ENCODE measurements at regions not wholly inside any gene's neighbourhood (a gene's known extent, or its start where the extent isn't known, plus 50 kb on each side); places are given as distances from the start of the nearest gene placed in this dataset.
"Not testable (repeated sequence)": the region's sequence is repeated elsewhere in the genome, so short reads cannot be mapped to it uniquely, and the experiment has no call there.

GRCh38 chr7:81415181-81415580 is 354.7 kb downstream of the HGF start:
- in situ Hi-C loops (cut with MboI; ENCODE audit: low sequenced_read_pairs), result no loop called here
- no peaks in the 10 kb centered on the region for H3K27me3 ChIP-seq (ENCODE audit: low read depth)
- no peak for DNase-seq (ENCODE audit: low spot score in 2 of 2)
- no peaks in the 10 kb centered on the region for H3K9me3 ChIP-seq
- peaks cover 7% of the 10 kb centered on the region for H3K4me1 ChIP-seq
- H3K4me3 ChIP-seq, result no peak overlapping the region
- no peaks in the 10 kb centered on the region for H3K36me3 ChIP-seq (replicated peaks)

DNA sequence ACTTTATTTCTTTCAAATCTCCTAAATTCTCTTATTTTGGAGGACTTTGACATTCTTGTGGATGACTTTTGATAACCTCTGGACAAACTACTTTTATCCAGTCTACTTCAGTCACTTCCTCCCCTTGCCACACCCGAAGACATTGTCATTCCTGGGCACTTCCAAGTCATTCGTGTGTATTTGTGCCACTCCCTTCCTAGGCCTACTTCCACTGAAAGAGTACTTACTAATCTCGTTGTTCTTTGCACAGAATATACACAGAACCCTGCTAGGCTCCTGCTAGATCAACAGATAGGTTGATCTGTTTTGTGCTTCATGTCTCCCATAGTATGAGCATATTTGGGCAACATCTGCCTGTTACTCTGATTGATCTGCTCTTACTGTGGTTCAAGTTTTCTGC is 355.4 kb downstream of the HGF start:
- in situ Hi-C loops (cut with MboI; ENCODE audit: low sequenced_read_pairs), result no loop called here
- Histone ChIP-seq H3K4me3 (no peak overlapping the region), H3K27me3 (ENCODE audit: low read depth) (no peaks in the 10 kb centered on the region), H3K36me3 (replicated peaks) (no peaks in the 10 kb centered on the region), H3K4me1 (peaks cover 7% of the 10 kb centered on the region), H3K9me3 (no peaks in the 10 kb centered on the region)
- no peak for DNase-seq (ENCODE audit: low spot score in 2 of 2)

- peak in 1 of 2 experiments; percentile 11 for DNase-seq (ENCODE audit: low spot score in 2 of 2)
- Histone ChIP-seq H3K27me3 (ENCODE audit: low read depth) (no peaks in the 10 kb centered on the region), H3K9me3 (no peaks in the 10 kb centered on the region), H3K4me1 (peaks cover 7% of the 10 kb centered on the region), H3K4me3 (no peak overlapping the region), H3K36me3 (replicated peaks) (no peaks in the 10 kb centered on the region)
- in situ Hi-C loops (cut with MboI; ENCODE audit: low sequenced_read_pairs), result no loop called here
Measured at GRCh38 chr7:81410471-81411117, 359.3 kb downstream of the HGF start.

DNA sequence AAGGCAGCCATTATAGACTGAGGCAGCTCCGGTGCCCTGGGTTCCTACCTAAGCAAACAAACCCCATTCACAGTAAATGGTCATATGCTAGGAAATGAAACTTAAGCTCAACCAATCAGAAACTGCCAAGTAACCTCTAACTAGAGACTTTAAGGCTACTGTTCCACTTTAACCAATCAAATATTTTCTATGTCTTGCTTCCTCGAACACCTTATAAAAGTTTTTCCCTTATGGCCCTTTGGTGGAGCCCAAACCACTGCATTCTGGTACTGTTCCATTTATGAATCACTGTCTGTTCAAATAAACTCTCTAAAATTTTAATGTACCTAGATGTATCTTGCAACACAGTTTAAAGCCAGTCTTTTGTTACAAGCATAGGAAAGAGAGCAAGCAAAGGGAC is 361.1 kb downstream of the HGF start:
- in situ Hi-C loops (cut with MboI; ENCODE audit: low sequenced_read_pairs), result no loop called here
- Histone ChIP-seq H3K27me3 (ENCODE audit: low read depth) (no peaks in the 10 kb centered on the region), H3K36me3 (replicated peaks) (no peaks in the 10 kb centered on the region), H3K4me3 (no peak overlapping the region), H3K9me3 (no peaks in the 10 kb centered on the region; the same call in 1 of the 2 replicates), H3K4me1 (peaks cover 12% of the 10 kb centered on the region)
- no peak for DNase-seq (ENCODE audit: low spot score in 2 of 2)

DNA sequence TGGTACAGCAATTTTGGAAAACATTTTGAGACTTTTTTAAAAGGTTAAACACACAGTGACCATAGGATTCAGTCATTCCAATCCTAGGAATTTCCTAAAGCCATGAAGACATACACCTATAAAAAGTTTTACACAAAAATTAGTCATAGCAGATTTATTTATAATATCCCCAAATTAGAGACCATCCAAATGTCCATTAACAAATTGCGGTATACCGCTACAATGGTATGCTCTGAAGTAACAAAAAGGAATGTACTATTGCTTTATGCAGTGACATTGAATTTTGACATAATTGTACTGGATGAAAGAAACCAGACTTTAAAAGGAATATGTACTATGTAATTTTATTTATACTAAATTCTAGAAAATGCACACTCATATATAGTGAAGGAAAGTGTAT is 362.8 kb downstream of the HGF start:
- Histone ChIP-seq H3K27me3 (ENCODE audit: low read depth) (no peaks in the 10 kb centered on the region), H3K4me3 (no peak overlapping the region), H3K9me3 (no peaks in the 10 kb centered on the region; the same call in 1 of the 2 replicates), H3K4me1 (peaks cover 12% of the 10 kb centered on the region), H3K36me3 (replicated peaks) (no peaks in the 10 kb centered on the region)
- in situ Hi-C loops (cut with MboI; ENCODE audit: low sequenced_read_pairs), result no loop called here
- DNase-seq (ENCODE audit: low spot score in 2 of 2), result no peak

DNA sequence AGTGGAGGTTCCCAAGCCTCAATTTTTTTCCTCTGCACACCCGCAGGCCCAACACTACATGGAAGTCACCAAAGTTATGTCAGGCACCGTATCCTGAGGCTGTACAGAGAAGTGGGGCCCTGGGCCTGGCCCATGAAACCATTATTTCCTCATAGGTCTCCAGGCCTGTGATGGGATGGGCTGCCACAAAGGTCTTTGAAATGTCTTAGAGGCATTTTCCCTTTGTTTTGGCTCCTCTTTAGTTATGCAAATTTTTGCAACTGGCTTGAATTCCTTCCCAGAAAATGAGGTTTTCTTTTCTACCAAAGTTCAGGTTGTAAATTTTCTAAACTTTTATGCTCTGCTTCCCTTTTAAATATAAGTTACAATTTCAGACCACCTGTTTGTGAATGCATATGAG is 365.2 kb downstream of the HGF start:
- Histone ChIP-seq H3K9me3 (no peaks in the 10 kb centered on the region; the same call in 1 of the 2 replicates), H3K36me3 (replicated peaks) (no peaks in the 10 kb centered on the region), H3K4me3 (no peak overlapping the region), H3K4me1 (peaks cover 5% of the 10 kb centered on the region), H3K27me3 (ENCODE audit: low read depth) (no peaks in the 10 kb centered on the region)
- in situ Hi-C loops (cut with MboI; ENCODE audit: low sequenced_read_pairs), result no loop called here
- peak; percentile 44 to 47 for DNase-seq (ENCODE audit: low spot score in 2 of 2)

- in situ Hi-C loops (cut with MboI; ENCODE audit: low sequenced_read_pairs), result no loop called here
- DNase-seq (ENCODE audit: low spot score in 2 of 2), result no peak
- H3K9me3 ChIP-seq, result no peaks in the 10 kb centered on the region; the same call in 1 of the 2 replicates
- no peaks in the 10 kb centered on the region for H3K27me3 ChIP-seq (ENCODE audit: low read depth)
- H3K4me3 ChIP-seq, result no peak overlapping the region
- peaks cover 5% of the 10 kb centered on the region for H3K4me1 ChIP-seq
- no peaks in the 10 kb centered on the region for H3K36me3 ChIP-seq (replicated peaks)
Measured at GRCh38 chr7:81402227-81402626, 367.6 kb downstream of the HGF start.

DNA sequence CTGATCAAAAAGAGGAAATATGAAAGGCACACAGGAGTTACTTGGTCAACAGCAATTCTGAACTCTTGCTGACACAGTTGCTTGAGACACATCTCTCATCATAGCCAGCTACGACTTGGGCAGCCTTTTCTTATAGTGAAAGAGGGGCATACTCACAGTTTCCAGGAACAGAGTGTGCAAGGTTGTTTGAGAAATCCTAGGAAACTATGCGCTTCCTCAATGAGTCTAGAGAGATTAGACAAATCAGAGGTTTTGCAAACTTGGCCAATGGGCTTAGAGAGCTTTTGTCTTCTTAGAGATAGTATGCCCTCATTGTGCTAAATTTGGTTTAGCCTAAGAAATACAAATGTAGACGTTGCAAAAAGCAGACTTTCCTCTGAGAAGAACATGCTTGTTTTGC is 370.4 kb downstream of the HGF start:
- in situ Hi-C loops (cut with MboI; ENCODE audit: low sequenced_read_pairs), result no loop called here
- Histone ChIP-seq H3K4me1 (no peaks in the 10 kb centered on the region), H3K36me3 (replicated peaks) (no peaks in the 10 kb centered on the region), H3K9me3 (no peaks in the 10 kb centered on the region; the same call in 1 of the 2 replicates), H3K27me3 (ENCODE audit: low read depth) (no peaks in the 10 kb centered on the region), H3K4me3 (no peak overlapping the region)
- DNase-seq (ENCODE audit: low spot score in 2 of 2), result no peak

- in situ Hi-C loops (cut with MboI; ENCODE audit: low sequenced_read_pairs), result no loop called here
- H3K36me3 ChIP-seq (replicated peaks), result no peaks in the 10 kb centered on the region
- no peaks in the 10 kb centered on the region for H3K27me3 ChIP-seq (ENCODE audit: low read depth)
- H3K4me1 ChIP-seq, result peaks cover 12% of the 10 kb centered on the region; the same call in 1 of the 2 replicates
- H3K9me3 ChIP-seq, result no peaks in the 10 kb centered on the region
- DNase-seq (ENCODE audit: low spot score in 2 of 2), result no peak
- H3K4me3 ChIP-seq, result no peak overlapping the region
Measured at GRCh38 chr7:81394029-81394428, 375.8 kb downstream of the HGF start.

- Histone ChIP-seq H3K4me1 (peaks cover 12% of the 10 kb centered on the region; the same call in 1 of the 2 replicates), H3K27me3 (ENCODE audit: low read depth) (no peaks in the 10 kb centered on the region), H3K36me3 (replicated peaks) (no peaks in the 10 kb centered on the region), H3K9me3 (no peaks in the 10 kb centered on the region), H3K4me3 (no peak overlapping the region)
- in situ Hi-C loops (cut with MboI; ENCODE audit: low sequenced_read_pairs), result no loop called here
- DNase-seq (ENCODE audit: low spot score in 2 of 2), result no peak
Measured at GRCh38 chr7:81393018-81393417, 376.8 kb downstream of the HGF start.

DNA sequence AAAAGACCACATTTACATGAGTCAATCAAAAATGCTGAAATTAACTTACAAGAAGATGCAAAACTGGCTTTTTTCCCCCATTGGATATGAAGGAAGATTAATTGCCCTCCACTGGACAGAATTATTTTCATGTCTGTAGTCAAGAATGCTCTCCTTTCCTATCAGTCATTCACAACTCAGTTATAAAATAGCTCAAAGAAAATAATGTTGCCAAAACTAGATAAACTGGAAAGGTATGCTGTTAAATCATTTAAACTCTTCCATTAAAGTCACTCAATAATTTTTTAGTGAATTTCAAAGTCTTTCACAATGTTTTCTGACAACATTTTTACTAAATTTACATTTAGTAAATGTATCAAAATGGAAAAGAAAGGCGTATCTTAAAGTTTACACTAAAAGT is 384.5 kb downstream of the HGF start:
- in situ Hi-C loops (cut with MboI; ENCODE audit: low sequenced_read_pairs), result no loop called here
- no peaks in the 10 kb centered on the region for H3K27me3 ChIP-seq (ENCODE audit: low read depth)
- H3K4me3 ChIP-seq, result no peak overlapping the region
- no peaks in the 10 kb centered on the region for H3K36me3 ChIP-seq (replicated peaks)
- DNase-seq (ENCODE audit: low spot score in 2 of 2), result no peak
- H3K9me3 ChIP-seq, result no peaks in the 10 kb centered on the region
- H3K4me1 ChIP-seq, result no peaks in the 10 kb centered on the region

DNA sequence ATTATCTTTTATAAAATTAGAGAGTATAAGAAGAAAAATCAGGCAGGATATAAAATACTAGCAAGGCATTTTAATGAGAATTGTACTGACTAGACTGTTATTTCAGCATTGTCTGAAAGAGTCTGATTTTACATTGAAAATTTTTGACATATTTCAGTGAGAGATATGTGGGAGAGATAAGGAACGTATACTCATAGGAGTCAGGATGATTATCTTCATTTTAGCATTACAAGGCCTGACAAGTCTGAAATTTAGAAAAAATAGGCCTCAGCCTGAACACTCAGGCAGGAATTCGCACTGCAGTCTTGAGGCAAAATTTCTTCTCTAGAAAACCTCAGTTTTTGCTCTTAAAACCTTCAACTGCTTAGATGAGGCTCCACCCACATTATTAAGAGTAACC is 386.0 kb downstream of the HGF start:
- Histone ChIP-seq H3K36me3 (replicated peaks) (no peaks in the 10 kb centered on the region), H3K4me3 (no peak overlapping the region), H3K9me3 (no peaks in the 10 kb centered on the region), H3K4me1 (no peaks in the 10 kb centered on the region), H3K27me3 (ENCODE audit: low read depth) (no peaks in the 10 kb centered on the region)
- in situ Hi-C loops (cut with MboI; ENCODE audit: low sequenced_read_pairs), result no loop called here
- DNase-seq (ENCODE audit: low spot score in 2 of 2), result no peak

DNA sequence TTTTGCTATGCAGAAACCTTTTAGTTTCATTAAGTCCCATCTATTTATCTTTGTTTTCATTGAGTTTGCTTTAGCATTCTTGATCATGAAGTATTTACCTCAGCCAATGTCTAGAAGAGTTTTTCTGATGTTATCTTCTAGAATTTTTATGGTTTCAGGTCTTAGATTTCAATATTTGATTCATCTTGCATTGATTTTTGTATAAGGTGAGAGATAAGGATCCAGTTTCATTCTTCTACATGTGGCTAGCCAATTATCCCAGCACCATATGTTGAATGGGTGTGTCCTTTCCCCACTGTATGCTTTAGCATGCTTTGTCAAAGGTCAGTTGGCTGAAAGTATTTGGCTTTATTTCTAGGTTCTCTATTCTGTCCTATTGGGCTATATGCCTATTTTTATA is 395.2 kb downstream of the HGF start:
- H3K4me1 ChIP-seq, result peaks cover 12% of the 10 kb centered on the region
- H3K27me3 ChIP-seq (ENCODE audit: low read depth); H3K4me3 ChIP-seq; H3K9me3 ChIP-seq; DNase-seq (ENCODE audit: low spot score in 2 of 2); in situ Hi-C loops (cut with MboI; ENCODE audit: low sequenced_read_pairs); H3K36me3 ChIP-seq (replicated peaks): not testable (repeated sequence)

- H3K36me3 ChIP-seq (replicated peaks), result no peaks in the 10 kb centered on the region
- H3K27me3 ChIP-seq (ENCODE audit: low read depth), result no peaks in the 10 kb centered on the region
- peaks cover 12% of the 10 kb centered on the region for H3K4me1 ChIP-seq
- H3K4me3 ChIP-seq, result no peak overlapping the region
- in situ Hi-C loops (cut with MboI; ENCODE audit: low sequenced_read_pairs), result no loop called here
- no peak for DNase-seq (ENCODE audit: low spot score in 2 of 2)
- no peaks in the 10 kb centered on the region for H3K9me3 ChIP-seq
Measured at GRCh38 chr7:81370822-81371221, 399.0 kb downstream of the HGF start.

Data from HAP-1 (cell line).